GM19043 (cell line): ENCODE measurements at regions not wholly inside any gene's neighbourhood (a gene's known extent, or its start where the extent isn't known, plus 50 kb on each side); places are given as distances from the start of the nearest gene placed in this dataset.
"Not testable (repeated sequence)": the region's sequence is repeated elsewhere in the genome, so short reads cannot be mapped to it uniquely, and the experiment has no call there.

Experiments used
- ATAC-seq: cut with Tn5 transposase; IDR thresholded peaks from one replicate; pipeline ENCODE4 v1.9.1; 2021; ENCODE audit warnings: low read depth; ENCODE audit not compliant: unreplicated experiment

GRCh38 chr16:29139901-29140855 is 155.3 kb downstream of the LAT start:
- not testable (repeated sequence) for ATAC-seq

GRCh38 chr16:29139261-29139802 is 154.5 kb downstream of the LAT start:
- ATAC-seq: no peak

DNA sequence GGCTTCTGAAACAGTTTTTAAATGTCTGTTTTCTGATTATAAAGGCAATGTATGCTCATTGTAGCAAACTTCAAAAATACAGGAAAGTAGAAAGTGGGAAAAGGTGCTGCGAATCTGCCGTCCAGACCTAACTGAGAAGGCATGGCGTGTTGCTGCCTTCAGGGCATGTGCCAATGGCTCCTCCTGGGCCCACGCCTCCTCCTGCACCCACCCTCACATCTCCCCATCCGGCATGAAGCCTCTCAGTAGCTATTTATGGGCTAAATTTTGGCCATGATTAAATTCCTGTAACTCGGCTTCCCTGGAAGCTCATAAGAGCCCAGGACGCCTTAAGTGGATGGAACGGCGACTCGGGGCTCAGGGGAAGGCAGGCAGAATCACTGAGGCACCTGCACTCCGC is 153.8 kb downstream of the LAT start:
- not testable (repeated sequence) for ATAC-seq

- not testable (repeated sequence) for ATAC-seq
Observed at GRCh38 chr16:29137894-29138662, 153.2 kb downstream of the LAT start.

DNA sequence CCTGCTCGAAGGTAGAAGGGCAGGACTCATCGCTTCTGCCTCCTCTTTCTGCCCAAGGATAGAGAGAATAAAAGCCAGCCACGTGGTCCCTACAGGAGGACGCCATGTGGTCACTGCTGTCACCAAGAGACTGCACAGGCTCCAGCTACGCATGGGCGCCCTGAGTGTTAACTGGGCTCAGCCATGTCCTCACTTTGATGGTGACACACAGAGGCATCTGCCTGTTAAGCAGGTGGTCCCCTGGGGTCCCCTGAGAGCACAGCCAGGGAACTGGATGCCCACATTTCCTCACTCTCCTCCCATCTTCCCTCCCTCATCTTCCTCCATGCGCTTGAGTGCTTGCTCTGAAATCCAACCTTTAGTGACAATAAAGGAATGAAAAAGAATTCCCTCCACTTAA is 152.6 kb downstream of the LAT start:
- not testable (repeated sequence) for ATAC-seq

DNA sequence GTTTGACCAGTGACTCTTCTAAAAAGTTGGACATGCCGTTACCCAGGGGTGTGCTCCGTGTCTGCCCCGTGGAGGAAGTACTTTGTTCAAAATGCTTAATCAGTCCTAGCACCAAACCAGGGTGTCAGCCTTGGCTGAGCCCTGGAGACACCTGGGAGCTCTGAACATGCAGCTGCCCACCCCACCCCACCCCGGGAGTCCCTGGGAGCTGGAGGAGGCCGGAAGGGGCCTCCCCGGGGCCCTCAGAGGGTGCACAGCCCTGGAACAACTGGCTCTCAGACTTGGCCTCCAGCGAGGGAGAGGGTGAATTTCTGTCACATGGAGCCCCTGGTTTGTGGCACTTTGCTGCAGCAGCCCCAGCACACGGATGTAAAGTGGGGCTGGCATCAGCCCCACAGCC is 152.1 kb downstream of the LAT start:
- ATAC-seq: not testable (repeated sequence)

DNA sequence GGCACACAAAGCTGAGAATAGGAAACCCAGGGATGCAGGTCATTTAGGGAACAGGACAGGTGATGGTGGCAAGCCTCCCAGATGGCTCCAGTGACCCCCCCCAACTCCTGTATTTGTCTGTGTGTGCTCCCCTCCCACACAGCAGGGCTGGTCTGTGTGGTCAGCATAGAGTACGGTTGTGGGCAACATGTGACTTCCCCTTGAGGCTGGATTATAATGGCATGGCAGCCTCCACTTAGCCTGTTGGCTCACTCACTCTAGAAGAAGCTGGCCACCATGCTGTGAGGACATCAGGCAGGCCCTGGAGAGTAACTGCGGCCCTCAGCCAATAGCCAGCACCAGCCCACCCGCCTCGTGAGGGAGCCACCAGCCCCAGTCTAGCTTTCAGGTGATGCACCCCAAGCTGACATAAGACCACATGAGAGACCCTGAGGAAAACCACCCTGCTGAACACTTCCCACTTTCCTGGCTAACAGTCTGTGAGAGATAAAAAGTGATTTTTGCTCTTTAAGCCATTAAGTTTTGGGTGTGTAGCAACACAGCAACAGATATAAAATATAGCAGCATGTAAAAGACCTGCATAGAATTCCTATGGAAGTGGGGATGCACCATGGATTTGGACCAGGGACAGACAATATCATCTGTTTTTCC is 151.3 kb downstream of the LAT start:
- not testable (repeated sequence) for ATAC-seq

DNA sequence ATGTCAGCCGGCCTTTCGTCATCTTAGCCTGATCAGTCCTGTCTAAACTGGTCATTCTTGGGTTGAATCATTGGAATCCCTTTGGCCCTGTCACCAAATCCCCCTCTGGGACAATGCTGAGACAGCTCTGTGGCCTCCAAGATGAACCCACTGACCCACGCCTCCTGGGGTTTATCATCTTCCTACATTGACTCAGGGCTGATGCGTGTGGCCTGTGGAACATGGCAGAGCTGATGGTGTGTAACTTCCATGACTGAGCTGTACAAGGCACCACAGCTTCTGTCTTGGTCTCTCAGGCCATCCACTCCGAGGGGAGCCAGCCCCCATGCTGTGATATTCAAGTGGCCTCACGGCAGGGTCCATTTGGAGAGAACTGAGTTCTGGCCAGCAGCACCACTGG is 150.2 kb downstream of the LAT start:
- not testable (repeated sequence) for ATAC-seq

GRCh38 chr16:29133681-29134430 is 149.0 kb downstream of the LAT start:
- not testable (repeated sequence) for ATAC-seq

DNA sequence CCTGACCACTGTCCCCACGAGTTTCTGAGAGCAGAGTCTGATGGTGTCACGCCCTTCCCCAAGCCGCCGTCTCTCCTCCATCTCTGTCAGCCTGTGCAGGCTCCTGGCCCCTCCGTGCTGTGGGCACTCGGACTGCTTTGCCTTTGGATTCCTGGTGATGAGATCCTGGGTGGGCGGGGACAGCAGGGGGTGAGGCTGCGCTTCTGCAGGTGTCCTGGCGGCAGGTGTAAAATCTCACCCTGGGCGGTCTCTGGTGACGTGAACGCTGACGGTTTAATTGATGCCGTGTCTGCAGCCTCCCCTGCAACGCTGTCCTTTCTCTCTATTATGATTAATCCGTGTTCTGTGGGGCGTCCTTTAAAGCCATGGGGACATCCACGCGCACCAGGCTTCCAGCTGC is 148.0 kb downstream of the LAT start:
- not testable (repeated sequence) for ATAC-seq

DNA sequence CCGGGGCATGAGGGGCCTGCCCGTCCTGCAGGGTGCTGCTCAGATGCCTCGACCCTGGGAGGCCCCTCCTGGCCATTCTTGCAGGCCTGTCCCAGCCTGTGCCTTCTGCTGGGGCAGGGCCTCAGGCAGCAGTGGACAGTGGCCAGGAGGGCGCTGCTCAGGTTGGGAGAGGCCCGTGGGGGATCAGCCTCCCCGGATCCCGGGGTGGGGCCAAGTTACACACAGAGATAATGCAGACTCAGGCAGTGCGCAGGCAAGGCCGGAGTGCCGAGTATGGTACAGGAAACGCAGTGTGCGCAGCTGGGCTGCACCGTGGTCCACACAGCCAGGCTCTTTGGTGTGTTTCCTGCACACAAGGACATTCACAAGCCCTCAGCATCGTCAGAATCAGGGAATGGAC is 147.6 kb downstream of the LAT start:
- not testable (repeated sequence) for ATAC-seq

DNA sequence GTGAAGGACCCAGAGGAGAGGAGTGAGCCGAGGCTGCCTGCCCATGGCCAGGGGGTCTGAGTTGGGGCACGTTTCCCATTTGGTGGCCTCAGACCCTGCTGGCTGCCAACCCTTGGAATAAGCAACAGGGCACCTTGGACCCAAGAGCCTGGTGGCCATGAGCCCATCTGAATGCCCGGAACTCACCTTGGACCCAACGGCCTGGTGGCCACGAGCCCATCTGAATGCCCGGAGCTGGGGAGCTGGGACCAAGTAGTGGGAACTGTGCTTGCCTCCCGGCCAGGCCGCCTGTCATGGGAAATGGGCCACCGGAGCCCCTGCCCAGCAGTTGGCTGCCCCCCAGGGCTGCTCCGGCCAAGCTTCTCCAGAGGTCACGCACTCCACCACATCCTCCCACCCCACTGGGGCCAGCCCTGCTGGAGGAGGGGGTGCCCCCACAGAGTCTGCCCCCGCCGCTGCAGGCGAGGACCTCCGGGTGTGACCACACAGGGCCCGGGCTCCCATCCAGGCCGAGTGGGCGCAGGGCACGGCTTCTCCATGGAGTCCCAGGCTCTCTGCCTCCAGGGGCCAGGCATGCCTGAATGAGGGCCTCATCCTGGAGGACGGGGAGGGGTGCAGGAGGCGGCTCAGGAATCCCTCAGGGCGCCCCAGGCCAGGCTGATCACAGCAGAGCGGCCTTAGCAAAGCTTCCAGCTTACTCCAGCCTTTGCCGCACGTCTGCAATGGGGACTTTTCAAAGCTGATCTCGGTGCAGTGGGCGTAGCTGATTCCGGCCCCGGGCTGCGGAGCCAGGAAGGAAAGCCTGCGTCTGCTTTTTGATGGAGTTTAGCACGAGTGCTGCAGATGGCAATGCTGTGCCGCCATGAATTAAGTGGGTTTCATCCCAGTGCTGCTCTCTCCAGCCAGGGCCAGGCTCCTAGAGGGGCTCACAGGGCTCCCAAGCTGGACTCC is 146.3 kb downstream of the LAT start:
- not testable (repeated sequence) for ATAC-seq

- ATAC-seq: not testable (repeated sequence)
Observed at GRCh38 chr16:29130131-29130711, 145.4 kb downstream of the LAT start.

DNA sequence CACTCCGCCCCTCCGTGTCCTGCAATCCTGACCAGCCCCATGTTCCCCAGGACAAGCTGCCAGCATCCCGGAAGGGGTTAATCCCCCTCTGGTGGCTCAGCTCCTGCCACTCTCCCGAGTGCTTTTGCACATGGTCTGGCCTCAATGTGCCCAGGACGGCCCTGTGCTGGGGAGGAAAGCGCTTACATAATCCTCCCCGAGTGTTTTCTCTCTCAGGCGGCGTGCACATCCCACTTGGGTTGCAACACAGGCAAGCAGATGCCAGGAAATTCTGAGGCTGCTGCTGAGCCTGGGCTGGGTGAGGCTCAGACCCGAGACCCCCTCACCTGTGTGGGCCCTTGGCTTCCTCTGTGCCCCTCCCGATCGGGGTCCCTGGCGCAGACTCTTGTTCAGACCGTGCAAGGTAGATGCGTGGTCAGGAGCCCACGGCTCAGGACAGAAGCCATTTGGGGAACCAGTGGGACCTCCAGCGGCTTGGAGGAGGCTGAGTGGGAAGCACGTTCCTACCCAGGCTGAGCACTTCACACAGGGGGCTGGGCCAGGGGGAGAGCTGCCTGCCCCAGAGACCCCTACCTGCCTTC is 144.7 kb downstream of the LAT start:
- not testable (repeated sequence) for ATAC-seq

DNA sequence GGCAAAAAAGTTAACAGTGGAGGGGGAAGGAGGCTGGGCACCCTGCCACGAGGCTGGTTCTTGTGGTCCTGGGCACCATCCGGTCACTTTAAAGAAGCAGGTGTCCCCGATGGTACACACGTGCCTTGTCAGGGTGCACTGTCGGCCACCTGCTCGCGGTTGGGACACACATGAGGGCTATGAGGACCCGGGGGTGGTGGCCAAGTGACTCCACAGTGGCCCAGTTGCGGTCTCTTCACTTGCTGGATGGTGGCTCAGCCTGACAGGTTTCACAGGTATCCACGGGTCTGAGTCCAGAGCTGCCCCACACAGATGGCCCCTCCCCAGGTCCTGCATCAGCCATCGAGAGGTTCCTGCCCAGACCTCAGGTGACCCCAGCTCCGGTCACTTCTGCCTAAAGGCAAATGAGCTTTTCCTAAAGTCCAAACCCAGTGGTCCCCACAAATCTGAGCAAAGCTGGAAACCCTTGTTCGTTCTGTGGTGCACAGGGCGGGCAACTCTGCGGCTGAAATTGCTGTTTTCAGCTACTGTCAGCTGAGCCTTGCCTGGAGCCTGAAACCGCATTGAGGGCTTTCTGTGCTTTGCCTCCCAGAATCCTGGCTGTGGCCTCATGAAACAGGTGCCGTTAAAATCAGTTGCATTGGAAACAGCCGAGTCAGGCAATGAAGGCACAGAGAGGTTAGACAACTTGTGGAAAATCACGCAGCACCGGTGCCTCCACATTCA is 144.0 kb downstream of the LAT start:
- not testable (repeated sequence) for ATAC-seq

- not testable (repeated sequence) for ATAC-seq
Observed at GRCh38 chr16:29127806-29128420, 143.1 kb downstream of the LAT start.

GRCh38 chr16:29126616-29127015 is 141.8 kb downstream of the LAT start:
- ATAC-seq: no peak
